ENCODE measurements at regions not wholly inside any gene's neighbourhood (a gene's known extent, or its start where the extent isn't known, plus 50 kb on each side); places are given as distances from the start of the nearest gene placed in this dataset.

DNA sequence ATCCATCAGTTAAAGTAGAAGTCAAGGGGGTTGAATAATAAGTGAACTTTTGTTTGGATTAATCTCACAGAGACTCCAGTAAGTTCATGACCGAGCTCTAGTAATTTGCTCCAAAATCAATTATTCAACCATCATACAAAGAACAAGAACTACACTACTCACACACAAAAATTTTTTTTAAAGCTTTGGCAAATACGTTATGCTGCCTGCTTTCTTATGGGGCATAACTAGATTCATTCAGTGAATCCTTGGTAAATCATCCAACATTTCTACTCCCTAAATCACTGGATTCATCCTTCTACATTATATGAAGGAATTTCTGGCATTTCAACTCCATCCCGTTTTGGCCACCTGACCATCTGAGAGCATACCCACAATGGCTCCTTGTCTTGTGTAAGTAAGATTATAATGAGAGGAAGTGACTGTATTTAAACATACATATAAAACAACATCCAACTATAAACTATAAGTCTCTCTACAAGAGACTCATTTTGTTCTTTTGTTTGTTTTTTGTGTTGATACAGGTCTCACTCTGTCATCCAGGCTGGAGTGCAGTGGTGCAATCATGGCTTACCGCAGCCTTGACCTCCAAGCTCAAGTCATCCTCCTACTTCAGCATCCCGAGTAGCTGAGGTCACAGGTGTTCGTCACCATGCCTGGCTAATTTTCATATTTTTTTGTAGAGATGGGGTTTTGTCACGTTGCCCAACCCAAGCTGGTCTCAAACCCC, 144.2 kb upstream of the LRRTM4 start:
- TF ChIP-seq, protein P1, sequence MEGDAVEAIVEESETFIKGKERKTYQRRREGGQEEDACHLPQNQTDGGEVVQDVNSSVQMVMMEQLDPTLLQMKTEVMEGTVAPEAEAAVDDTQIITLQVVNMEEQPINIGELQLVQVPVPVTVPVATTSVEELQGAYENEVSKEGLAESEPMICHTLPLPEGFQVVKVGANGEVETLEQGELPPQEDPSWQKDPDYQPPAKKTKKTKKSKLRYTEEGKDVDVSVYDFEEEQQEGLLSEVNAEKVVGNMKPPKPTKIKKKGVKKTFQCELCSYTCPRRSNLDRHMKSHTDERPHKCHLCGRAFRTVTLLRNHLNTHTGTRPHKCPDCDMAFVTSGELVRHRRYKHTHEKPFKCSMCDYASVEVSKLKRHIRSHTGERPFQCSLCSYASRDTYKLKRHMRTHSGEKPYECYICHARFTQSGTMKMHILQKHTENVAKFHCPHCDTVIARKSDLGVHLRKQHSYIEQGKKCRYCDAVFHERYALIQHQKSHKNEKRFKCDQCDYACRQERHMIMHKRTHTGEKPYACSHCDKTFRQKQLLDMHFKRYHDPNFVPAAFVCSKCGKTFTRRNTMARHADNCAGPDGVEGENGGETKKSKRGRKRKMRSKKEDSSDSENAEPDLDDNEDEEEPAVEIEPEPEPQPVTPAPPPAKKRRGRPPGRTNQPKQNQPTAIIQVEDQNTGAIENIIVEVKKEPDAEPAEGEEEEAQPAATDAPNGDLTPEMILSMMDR (IDR thresholded peaks at IDR 0.05): no peak

DNA sequence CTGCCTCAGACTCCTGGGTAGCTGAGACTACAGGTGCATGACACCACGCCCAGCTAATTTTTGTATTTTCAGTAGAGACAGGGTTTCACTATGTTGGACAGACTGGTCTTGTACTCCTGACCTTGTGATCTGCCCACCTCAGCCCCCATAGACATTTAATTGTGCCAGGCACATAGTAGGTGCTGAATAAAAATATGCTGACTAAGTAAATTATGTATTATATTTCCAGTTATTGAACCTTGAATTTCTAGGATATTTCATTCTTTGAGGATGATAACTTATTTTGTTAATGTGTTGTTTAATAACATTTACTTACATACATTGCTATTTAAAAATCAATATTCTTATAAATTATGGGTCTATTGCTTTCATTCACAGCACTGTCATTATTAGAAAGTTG, 190.4 kb upstream of the LRRTM4 start:
- TF ChIP-seq, protein P1 (IDR thresholded peaks at IDR 0.05): no peak

DNA sequence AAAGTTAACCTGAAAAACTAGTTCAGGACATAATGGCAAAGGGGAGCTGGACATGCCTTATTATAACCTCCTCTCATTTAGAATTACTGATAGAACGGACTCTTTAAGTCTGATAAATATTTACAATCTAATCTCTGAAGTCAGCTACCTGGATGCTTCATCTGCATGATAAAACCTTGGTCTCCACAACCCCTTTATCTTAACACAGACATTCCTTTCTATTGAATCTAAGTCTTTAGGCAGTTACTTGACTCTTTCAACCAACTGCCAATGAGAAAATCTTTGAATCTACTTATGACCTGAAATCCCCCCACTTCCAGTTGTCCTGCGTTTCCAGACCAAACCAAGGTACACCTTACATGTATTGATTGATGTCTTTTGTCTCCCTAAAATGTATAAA, 191.2 kb upstream of the LRRTM4 start:
- TF ChIP-seq, protein P1 (IDR thresholded peaks at IDR 0.05): no peak

DNA sequence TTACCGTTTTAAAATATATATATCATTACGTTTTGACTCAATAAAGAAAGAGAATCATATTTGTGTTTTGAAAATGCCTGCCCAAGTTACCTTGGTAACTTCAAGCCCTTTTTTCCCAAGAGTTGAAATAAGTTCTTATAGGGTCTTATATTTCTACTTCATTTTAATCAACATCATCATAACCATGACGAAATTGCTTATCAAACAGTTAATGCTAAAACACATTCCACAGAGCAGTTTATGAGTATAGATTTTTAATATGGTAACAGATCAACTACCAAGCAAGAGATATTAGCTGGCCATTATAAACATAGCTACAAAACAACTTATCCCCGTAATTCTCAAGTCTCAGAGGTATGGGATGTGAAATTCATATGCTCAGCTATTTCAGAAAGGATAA, 197.9 kb upstream of the LRRTM4 start:
- TF ChIP-seq, protein P1 (IDR thresholded peaks at IDR 0.05): no peak

DNA sequence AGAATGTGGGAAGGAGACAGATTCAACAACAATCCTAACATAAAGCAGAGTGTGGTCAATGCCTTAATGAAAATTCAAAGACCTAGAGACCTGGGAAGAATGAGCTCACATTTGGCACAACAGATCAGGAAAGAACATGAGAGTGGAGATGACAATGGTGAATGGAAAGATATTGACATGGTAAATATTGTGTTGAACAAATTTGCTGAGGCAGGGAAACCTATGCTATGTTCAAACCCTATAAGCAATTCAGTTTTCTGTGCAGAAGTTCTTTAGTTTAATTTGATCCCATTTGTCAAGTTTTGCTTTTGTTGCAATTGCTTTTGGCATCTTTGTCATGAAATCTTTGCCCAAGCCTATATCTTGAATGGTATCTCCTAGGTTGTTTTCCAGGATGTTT, 199.4 kb upstream of the LRRTM4 start:
- TF ChIP-seq, protein P1 (IDR thresholded peaks at IDR 0.05): no peak

DNA sequence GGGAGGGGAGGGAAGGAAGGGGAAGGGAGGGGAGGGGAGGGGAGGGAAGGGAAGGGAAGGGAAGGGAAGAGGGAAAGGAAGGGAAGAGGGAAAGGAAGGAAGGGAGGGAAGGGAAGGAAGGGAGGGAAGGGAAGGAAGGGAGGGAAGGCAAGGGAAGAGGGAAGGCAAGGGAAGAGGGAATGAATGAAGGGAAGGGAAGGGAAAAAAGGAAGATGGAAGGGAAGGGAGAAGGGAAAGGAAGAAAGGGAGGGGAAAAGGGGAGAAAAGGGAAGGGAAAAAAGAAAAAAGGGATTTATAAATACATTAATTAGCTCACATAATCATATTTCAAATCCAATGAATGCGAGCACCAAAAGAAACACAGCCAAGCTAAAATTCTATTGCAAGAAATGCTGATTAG, 202.9 kb upstream of the LRRTM4 start:
- TF ChIP-seq, protein P1 (IDR thresholded peaks at IDR 0.05): no peak

DNA sequence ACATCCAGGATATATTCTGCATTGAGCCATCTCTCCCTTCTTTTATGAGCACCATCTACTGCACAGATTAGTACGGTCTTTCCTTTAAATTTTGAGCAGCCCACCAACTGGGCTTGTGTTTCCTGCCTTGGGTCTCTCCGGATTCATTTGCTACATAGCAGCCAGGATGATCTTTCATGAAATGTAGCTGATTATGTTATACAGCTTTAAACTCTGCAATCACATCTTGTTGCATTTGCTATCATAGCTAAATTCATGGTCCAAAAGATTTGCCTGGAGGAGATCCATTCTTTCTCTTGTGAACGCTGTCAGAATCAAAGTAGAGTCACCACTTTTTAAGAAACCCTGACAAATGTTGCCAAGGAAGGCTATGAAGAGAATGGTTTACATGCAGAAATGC, 215.1 kb upstream of the LRRTM4 start:
- TF ChIP-seq, protein P1 (IDR thresholded peaks at IDR 0.05): no peak

DNA sequence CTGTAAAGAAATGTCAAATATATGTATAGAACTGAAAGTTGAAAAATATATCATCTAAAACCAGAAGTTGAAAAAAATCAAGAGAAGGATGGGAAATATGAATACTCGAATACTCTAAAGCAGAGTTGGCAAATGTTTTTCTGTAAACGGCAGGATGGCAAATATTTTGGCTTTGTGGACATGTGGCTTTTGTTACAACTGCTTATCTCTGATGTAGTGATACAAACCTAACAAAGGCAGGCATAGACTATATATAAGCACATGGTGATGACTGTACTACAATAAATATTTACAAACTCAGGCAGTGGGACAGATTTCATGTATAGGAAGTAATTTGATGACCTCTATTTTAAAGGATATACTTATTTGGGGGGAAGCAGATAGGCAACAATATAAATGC, 224.6 kb upstream of the LRRTM4 start:
- TF ChIP-seq, protein P1 (IDR thresholded peaks at IDR 0.05): no peak

Measured in LNCAP (cell line).